NCI-H526 treated with DMSO at 0.1 percent for 48 hours (cell line): ENCODE measurements at regions not wholly inside any gene's neighbourhood (a gene's known extent, or its start where the extent isn't known, plus 50 kb on each side); places are given as distances from the start of the nearest gene placed in this dataset.
"Not testable (repeated sequence)": the region's sequence is repeated elsewhere in the genome, so short reads cannot be mapped to it uniquely, and the experiment has no call there.

Experiments
- DNase-seq: peaks from one replicate; lab custom pipeline; 2025; lab: John Stamatoyannopoulos, UW

- no peak for DNase-seq
Observed at GRCh38 chr9:81741103-81741502, 51.8 kb upstream of the TLE1 start.

DNA sequence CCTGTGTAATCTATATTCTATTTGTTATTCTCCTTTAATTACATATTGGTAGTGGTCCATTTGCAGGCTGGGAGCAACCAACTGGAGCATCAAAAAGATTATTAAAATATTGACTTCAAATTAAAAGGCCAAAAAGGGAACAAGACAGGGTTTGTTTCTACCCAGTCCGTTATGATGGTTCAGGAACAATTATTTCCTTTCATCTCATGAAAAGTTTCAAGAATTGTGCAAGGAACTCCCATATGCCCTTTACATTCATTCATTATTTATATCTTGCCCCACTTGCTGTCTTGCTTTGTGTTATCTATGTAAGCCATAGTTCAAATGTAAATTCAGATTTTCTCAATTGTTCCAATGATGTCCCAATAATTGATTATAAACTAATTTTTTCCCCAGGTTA lies 58.7 kb upstream of the TLE1 start:
- no peak for DNase-seq

- DNase-seq = no peak
Observed at GRCh38 chr9:81753436-81753835, 64.1 kb upstream of the TLE1 start.

DNA sequence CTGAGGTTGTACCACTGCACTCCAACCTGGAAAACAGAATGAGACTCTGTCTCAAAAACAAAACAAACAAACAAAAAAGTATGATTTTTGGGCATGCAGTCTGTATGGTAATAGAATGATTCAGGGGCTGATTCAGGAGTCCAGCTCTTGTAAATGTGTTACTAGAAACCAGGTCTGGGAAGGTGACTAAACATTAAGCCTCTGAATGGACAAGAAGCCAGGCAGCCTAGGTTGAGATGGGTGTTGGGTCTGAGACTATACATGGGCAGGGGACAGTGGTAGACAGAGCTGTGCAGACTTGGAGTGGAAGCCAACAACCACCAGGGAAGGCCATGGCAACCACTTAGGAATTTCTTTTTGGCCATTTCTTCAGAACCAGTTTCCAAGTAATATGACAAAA lies 64.9 kb upstream of the TLE1 start:
- no peak for DNase-seq

- no peak for DNase-seq
Observed at GRCh38 chr9:81755721-81756120, 66.4 kb upstream of the TLE1 start.

DNA sequence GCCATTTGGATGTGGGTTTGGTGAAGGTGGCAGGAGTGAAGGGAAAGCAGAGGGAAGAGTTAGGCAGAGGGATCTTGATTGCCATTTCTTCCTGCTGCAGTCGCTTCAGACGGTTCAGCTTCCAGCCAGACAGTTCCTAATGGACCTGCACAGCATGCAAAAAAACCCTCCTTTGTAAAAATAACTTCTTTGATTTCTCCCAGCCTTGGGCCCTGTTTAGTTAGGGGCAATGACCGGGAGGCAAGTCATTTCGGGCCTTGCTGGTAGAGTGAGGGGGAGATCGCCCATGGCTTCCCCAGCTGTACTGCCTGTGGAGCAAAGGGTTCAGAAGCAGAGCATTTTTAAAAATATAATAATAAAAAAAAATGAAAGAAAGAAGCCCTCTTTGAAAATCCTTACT lies 67.2 kb upstream of the TLE1 start:
- no peak for DNase-seq

- DNase-seq = peak; percentile 46
Observed at GRCh38 chr9:81758123-81758797, 68.9 kb upstream of the TLE1 start.

DNA sequence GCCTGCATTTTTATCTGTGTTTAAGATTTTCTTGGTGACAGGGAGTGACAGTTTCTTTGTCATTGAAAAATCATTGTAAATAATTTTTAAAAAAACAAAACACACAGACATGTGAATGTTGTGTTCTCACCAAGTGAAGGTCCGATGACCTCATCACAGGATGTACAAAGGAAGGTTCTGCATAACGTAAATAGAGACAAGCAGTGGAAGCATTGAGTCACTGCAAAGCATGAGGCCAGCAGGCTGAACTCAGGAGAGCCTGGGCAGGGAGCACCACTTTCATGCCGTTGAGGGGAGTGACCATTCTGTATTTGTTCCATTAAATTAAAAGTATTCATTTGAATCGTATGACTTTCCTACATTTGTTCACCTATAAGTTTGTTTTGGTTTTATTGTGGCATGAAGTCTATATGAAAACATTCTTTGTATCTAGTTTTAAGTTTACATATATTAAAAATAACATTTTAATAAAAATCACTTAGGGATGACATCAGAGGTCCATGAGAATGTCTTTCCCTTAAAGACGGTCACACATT lies 70.4 kb upstream of the TLE1 start:
- no peak for DNase-seq

- DNase-seq = no peak
Observed at GRCh38 chr9:81767921-81768320, 78.6 kb upstream of the TLE1 start.

DNA sequence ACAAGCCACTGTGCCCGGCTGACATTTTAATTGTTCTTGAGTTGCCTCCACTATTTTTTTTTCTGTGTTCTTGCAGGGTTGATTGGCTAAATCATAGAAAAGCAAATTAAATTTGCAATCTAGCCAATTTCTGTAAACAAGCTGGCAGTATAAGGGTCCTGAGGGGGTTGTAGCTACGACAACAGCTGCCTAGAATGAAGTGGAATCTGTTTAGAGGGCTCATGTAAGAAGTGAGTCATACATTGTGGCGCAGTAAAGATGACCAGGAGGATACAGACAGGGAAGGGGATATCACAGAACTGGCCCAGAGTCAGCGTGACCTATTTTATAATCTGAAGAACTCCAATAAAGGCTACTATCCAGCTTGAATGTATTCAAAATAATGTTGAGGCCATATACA lies 82.2 kb upstream of the TLE1 start:
- DNase-seq = no peak

- DNase-seq = no peak
Observed at GRCh38 chr9:81772144-81772543, 82.8 kb upstream of the TLE1 start.

DNA sequence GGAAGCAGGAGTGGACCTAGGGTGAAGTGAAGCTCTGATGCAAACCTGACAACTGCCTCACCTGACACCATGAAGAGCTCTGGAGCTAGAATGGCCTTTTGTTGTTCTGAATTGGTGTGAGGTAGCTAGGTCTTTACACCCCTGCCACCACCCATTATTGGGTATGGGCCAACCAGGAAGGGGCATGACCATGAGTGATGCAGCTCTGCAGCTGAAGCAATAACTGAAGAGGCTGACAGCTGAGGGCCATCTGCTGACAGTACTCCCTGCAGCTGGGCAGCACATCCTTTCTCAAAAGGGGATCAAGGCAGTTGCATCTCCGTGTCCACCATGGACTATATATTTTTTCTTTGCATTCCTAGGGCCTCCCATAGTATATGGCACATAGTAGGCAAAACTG lies 87.0 kb upstream of the TLE1 start:
- DNase-seq = no peak

DNA sequence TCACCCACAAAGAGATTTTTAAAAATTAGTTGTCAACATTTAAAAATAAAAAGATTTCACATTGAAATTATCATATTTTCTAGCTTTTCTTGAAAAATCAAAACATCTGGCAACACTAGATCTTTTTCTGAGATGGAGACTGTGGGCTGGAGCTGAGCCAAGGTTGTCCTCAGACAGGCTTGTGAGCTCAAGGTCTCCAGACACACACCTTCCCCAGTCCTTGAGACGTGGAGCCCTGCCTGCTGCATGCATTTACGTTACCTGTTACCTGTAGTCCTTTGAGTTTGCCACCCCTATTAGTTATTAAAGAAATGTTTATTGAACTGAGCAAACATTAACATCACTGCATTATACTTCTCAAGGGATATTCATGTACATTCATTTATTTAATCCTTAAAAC lies 87.5 kb upstream of the TLE1 start:
- DNase-seq = no peak

DNA sequence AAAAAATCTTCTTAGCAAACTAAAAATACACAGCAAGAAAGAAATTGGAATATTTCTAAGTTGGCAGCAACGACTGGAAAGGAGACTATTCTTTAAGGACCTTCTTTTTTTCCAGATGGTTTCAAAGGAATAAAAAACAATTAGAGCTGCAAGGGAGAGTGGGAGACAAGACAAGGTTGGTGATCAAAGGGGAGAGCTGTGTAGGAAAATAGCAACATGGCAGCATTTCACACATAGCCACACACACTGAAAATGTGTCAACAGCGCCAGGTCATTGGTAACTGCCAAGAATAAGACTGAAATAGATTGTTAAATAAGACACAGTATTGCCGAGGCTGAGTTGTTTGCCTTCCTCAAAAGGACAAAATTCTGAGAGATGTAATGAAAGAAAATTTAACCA lies 88.1 kb upstream of the TLE1 start:
- DNase-seq = no peak

GRCh38 chr9:81782313-81782995 lies 93.1 kb upstream of the TLE1 start:
- DNase-seq = no peak

GRCh38 chr9:81787747-81788632 lies 98.6 kb upstream of the TLE1 start:
- no peak for DNase-seq

- DNase-seq = no peak
Observed at GRCh38 chr9:81789721-81790120, 100.4 kb upstream of the TLE1 start.

- DNase-seq = no peak
Observed at GRCh38 chr9:81790166-81790565, 100.8 kb upstream of the TLE1 start.

DNA sequence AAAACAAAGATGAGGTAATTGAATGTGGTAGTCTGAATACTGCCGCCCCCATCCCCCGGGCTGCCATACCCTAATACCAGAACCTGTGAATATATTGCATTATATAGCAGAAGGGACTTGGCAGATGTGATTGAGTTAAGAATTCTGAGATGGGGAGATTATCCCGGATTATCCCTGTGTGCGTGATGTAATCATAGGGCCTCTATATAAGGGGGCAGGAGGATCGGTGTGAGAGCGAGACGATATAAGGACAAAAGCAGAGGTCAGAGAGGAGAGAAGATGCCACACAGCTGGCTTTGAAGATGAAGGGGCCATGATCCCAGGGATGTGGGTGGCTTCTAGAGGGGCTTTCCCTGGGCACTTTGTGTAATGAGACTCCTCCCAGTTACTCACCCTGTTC lies 101.7 kb upstream of the TLE1 start:
- DNase-seq = no peak

- DNase-seq = no peak
Observed at GRCh38 chr9:81798606-81799005, 109.3 kb upstream of the TLE1 start.

- no peak for DNase-seq
Observed at GRCh38 chr9:81801190-81801589, 111.8 kb upstream of the TLE1 start.

GRCh38 chr9:81804306-81804705 lies 115.0 kb upstream of the TLE1 start:
- DNase-seq = no peak

GRCh38 chr9:81811688-81812087 lies 116.5 kb upstream of the SPATA31D4 start:
- not testable (repeated sequence) for DNase-seq
